K562 (cell line): ENCODE measurements at regions not wholly inside any gene's neighbourhood (a gene's known extent, or its start where the extent isn't known, plus 50 kb on each side); places are given as distances from the start of the nearest gene placed in this dataset.

Source experiments
- ARNT ChIP-seq, 2 experiments: fragments of 450-650 bp; IDR thresholded peaks; 2 replicates each; pipeline ENCODE4 v1.6.1; 2016; ENCODE audit warnings: mild to moderate bottlenecking in 1 of 2
- CBX8 ChIP-seq: fragments of 200-600 bp; sonication (generic); IDR thresholded peaks from 2 replicates; pipeline ENCODE4 v1.6.1; 2012; ENCODE audit warnings: borderline replicate concordance, mixed run types, low read depth, mild to moderate bottlenecking, moderate library complexity, mixed read lengths, low read length, control low read depth, inconsistent platforms; ENCODE audit not compliant: poor library complexity, severe bottlenecking; ENCODE audit errors: extremely low read depth
- RAD21 ChIP-seq, 2 experiments: fragments of 250-450 bp in 1 of 2; fragments of 450-650 bp in 1 of 2; sonication (Bioruptor Pico) in 1 of 2; formaldehyde crosslinking in 1 of 2; IDR thresholded peaks in 1 of 2; conservative IDR thresholded peaks in 1 of 2; 2 replicates each; pipeline versions ENCODE4 v1.4.0 to v1.8.0; 2020 to 2022; ENCODE audit warnings: mild to moderate bottlenecking in 2 of 2, moderate library complexity in 1 of 2
- SMC3 ChIP-seq: conservative IDR thresholded peaks from 2 replicates; pipeline ENCODE4 v1.6.1; 2011; ENCODE audit warnings: low read depth, low read length, improper control_type of control experiment; ENCODE audit not compliant: insufficient read depth
- THRAP3 ChIP-seq: fragments of 450-650 bp; IDR thresholded peaks from 2 replicates; pipeline ENCODE4 v1.6.1; 2016; ENCODE audit warnings: mild to moderate bottlenecking, inconsistent platforms, borderline replicate concordance
- TF ChIP-seq, protein P1 (sequence below), 2 experiments: fragments of 450-650 bp; formaldehyde crosslinking in 1 of 2; IDR thresholded peaks; 2 replicates each; pipeline versions ENCODE4 v1.4.0 to v1.6.1; 2014 to 2020; ENCODE audit warnings: mild to moderate bottlenecking in 2 of 2, borderline replicate concordance in 1 of 2, low read depth in 1 of 2
- TF ChIP-seq, protein P2 (sequence below), 3 experiments: IDR thresholded peaks in 2 of 3; conservative IDR thresholded peaks in 1 of 3; 2 replicates each; pipeline ENCODE4 v1.5.1; 2011 to 2012; ENCODE audit warnings: low read length in 3 of 3, mild to moderate bottlenecking in 3 of 3, control low read depth in 2 of 3, improper control_type of control experiment in 1 of 3, inconsistent platforms in 1 of 3, low read depth in 1 of 3, mixed read lengths in 1 of 3, moderate library complexity in 1 of 3; ENCODE audit not compliant: insufficient read depth in 2 of 3

DNA sequence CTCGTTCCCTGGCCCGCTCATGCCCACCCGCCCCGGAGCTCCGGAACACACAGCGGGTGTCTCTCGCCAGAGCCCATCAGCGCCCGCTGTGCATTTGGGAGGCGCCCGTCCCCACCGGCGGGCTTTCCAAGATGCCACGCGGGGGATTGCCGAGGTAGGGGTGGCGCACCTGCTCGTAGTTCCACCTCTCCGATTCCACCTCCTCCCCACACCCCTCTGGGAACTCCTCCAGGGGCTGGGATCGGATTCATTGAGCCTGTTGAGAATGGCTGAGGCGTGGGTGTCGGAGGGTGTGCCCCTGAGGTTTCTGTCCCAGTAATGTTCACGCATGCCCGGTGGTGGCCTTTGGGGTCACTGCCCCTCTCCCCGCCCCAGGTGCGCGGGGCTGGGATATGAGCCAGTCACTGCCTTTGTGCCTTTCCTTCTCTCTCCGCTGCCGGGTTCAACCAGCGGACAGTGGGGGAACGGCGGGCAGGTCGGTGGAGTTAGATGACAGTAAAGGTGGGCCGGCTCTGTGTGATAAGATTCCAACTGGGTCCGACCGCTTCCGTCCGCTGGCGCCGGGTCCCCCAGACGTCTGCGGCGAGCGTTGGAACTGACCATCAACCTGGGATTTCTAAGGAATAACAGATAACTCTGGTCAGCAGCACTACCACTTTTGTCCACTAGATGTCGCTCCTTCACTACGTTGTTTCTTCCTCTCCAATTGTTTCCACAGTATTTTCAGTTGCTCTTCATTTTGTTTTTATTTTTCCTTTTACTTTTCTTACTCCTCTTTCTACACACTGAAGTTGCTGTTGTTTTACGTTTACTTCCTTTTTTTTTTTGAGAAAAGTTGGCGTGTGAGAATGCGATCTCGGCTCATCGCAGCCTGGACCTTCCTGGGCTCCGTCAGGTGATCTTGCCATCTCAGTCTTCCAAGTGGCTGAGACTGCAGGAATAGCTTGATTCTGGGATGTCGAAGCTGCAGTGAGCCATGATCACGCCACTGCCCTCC is 178.1 kb upstream of the ALG10B start (continued):
- TF ChIP-seq, protein P1, sequence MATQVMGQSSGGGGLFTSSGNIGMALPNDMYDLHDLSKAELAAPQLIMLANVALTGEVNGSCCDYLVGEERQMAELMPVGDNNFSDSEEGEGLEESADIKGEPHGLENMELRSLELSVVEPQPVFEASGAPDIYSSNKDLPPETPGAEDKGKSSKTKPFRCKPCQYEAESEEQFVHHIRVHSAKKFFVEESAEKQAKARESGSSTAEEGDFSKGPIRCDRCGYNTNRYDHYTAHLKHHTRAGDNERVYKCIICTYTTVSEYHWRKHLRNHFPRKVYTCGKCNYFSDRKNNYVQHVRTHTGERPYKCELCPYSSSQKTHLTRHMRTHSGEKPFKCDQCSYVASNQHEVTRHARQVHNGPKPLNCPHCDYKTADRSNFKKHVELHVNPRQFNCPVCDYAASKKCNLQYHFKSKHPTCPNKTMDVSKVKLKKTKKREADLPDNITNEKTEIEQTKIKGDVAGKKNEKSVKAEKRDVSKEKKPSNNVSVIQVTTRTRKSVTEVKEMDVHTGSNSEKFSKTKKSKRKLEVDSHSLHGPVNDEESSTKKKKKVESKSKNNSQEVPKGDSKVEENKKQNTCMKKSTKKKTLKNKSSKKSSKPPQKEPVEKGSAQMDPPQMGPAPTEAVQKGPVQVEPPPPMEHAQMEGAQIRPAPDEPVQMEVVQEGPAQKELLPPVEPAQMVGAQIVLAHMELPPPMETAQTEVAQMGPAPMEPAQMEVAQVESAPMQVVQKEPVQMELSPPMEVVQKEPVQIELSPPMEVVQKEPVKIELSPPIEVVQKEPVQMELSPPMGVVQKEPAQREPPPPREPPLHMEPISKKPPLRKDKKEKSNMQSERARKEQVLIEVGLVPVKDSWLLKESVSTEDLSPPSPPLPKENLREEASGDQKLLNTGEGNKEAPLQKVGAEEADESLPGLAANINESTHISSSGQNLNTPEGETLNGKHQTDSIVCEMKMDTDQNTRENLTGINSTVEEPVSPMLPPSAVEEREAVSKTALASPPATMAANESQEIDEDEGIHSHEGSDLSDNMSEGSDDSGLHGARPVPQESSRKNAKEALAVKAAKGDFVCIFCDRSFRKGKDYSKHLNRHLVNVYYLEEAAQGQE (IDR thresholded peaks at IDR 0.05; ENCODE audit: borderline replicate concordance): peak; percentile 59
- TF ChIP-seq, protein P1 (CRISPR knock-in tag; IDR thresholded peaks at IDR 0.05; ENCODE audit: low read depth): no peak
- TF ChIP-seq THRAP3 (no peak), CBX8 (no peak), SMC3 (peak; percentile 56; the same call in 1 of the 2 replicates), RAD21 (CRISPR knock-in tag; conservative IDR thresholded peaks at IDR 0.05 in 1 of 2, IDR thresholded peaks at IDR 0.05 in 1 of 2) (peak; percentile 42 to 73; a peak in 3 of 4 replicates), ARNT (IDR thresholded peaks at IDR 0.05) (no peak)
- TF ChIP-seq, protein P2, sequence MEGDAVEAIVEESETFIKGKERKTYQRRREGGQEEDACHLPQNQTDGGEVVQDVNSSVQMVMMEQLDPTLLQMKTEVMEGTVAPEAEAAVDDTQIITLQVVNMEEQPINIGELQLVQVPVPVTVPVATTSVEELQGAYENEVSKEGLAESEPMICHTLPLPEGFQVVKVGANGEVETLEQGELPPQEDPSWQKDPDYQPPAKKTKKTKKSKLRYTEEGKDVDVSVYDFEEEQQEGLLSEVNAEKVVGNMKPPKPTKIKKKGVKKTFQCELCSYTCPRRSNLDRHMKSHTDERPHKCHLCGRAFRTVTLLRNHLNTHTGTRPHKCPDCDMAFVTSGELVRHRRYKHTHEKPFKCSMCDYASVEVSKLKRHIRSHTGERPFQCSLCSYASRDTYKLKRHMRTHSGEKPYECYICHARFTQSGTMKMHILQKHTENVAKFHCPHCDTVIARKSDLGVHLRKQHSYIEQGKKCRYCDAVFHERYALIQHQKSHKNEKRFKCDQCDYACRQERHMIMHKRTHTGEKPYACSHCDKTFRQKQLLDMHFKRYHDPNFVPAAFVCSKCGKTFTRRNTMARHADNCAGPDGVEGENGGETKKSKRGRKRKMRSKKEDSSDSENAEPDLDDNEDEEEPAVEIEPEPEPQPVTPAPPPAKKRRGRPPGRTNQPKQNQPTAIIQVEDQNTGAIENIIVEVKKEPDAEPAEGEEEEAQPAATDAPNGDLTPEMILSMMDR (IDR thresholded peaks at IDR 0.05 in 2 of 3, conservative IDR thresholded peaks at IDR 0.05 in 1 of 3; ENCODE audit: insufficient read depth in 2 of 3, low read depth in 1 of 3, low read length in 3 of 3): peak; percentile 57 to 90 (median 88)
